ENCODE measurements at regions not wholly inside any gene's neighbourhood (a gene's known extent, or its start where the extent isn't known, plus 50 kb on each side); places are given as distances from the start of the nearest gene placed in this dataset.

DNA sequence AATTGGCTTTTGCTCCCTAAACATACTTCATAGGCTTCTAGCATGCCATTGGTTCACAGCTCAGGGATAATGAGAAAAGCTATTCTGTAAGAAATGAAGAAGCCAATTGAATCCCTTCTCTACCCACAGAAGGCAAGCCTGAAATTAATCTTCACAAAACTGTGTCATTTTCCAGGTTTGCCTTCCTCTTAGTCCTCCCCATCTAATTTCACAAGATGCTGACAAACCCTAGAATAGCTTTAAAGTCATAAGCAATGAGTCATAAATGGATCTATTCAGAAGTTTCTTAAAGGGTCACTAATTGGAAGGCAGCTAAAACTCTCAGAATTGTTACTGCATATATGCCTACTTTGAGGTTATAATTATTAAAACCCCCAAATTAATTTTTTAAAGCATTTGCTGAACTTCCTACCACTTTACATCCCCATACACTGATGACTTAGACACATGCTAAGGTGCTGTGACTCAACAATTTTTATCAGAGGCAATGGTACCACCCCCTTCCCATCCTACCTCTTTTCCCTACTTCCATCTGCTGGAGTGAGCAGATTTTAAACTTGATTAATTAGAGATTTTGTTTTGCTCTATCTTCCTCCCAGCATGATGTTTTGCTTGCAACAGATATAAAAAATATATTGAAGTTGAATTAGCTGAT lies 51.3 kb upstream of the NABP1 start:
- no peak for ATAC-seq
- Mint-ChIP-seq H3K4me1 (peaks cover 31% of the 10 kb centered on the region), H3K27ac (peak overlapping the region; percentile 90), H3K9me3 (no peaks in the 10 kb centered on the region), H3K36me3 (no peaks in the 10 kb centered on the region), H3K4me3 (no peak overlapping the region)
- no peak for DNase-seq (ENCODE audit: low spot score in 2 of 2)

DNA sequence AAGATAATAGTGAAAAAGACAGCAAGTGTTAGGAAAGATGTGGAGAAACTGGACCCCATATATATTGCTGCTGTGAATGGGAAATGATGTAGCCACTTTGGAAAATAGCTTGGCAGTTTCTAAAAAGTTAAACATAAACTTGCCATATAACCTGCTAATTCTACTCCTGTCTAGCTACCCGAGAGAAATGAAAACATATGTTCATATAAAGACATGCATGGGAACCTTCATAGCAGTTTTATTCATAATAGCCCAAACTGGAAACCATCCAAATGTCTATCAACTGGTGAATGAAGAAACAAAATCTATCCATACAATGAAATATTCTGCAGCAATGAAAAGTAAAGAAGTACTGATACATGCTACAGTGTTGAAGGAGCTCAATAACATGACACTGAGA lies 50.4 kb upstream of the NABP1 start:
- no peak for DNase-seq (ENCODE audit: low spot score in 2 of 2)
- Mint-ChIP-seq H3K36me3 (no peaks in the 10 kb centered on the region), H3K4me3 (no peak overlapping the region), H3K4me1 (peaks cover 28% of the 10 kb centered on the region), H3K9me3 (no peaks in the 10 kb centered on the region), H3K27ac (peak overlapping the region; percentile 90)
- ATAC-seq = no peak
